ENCODE measurements at regions not wholly inside any gene's neighbourhood (a gene's known extent, or its start where the extent isn't known, plus 50 kb on each side); places are given as distances from the start of the nearest gene placed in this dataset.

GRCh38 chr13:110062077-110062776, 244.7 kb downstream of the COL4A1 start:
- Histone ChIP-seq H2BK15ac (ENCODE audit: low read depth, poor library complexity, severe bottlenecking) (no peak overlapping the region), H2AK5ac (ENCODE audit: low read length, severe bottlenecking) (no peak overlapping the region), H3K14ac (ENCODE audit: low read length in 2 of 2) (no peak overlapping the region), H3K36me3 (ENCODE audit: control insufficient read depth in 1 of 2, insufficient read depth in 2 of 2, low read depth in 1 of 2, low read length in 2 of 2) (no peaks in the 10 kb centered on the region), H3K23ac (ENCODE audit: low read length in 2 of 2) (no peak overlapping the region), H3K18ac (ENCODE audit: low read depth in 1 of 2, low read length in 2 of 2) (no peak overlapping the region), H3K27ac (ENCODE audit: low read length, poor library complexity, severe bottlenecking) (no peak overlapping the region), H3K9me3 (ENCODE audit: control insufficient read depth, low read length) (no peaks in the 10 kb centered on the region), H3K27me3 (ENCODE audit: control insufficient read depth in 1 of 2, insufficient read depth in 1 of 2, low read length in 2 of 2) (no peaks in the 10 kb centered on the region), H3K79me1 (replicated peaks; ENCODE audit: low read length, poor library complexity, severe bottlenecking) (no peaks in the 10 kb centered on the region), H4K91ac (ENCODE audit: low read length) (peak overlapping the region; percentile 40), H3K9ac (ENCODE audit: low read length) (no peak overlapping the region), H2BK120ac (ENCODE audit: low read depth, low read length) (no peak overlapping the region), H4K8ac (ENCODE audit: low read length) (no peak overlapping the region), H3K4ac (ENCODE audit: low read depth in 1 of 2, low read length in 2 of 2) (no peak overlapping the region), H3K4me1 (ENCODE audit: control insufficient read depth, insufficient read depth, low read depth, low read length) (peaks cover 7% of the 10 kb centered on the region), H3K4me3 (ENCODE audit: insufficient read depth in 1 of 2, low read depth in 1 of 2, low read length in 2 of 2) (no peak overlapping the region), H2BK12ac (ENCODE audit: low read length in 2 of 2) (no peak overlapping the region), H2BK5ac (ENCODE audit: low read depth, low read length, poor library complexity, severe bottlenecking) (no peak overlapping the region), H3K4me2 (ENCODE audit: low read length, poor library complexity, severe bottlenecking) (no peak overlapping the region), H2AFZ (ENCODE audit: low read depth, low read length) (no peak overlapping the region)
- 82% methylated on average over 10 of the region's 10 CpGs for WGBS
- DNase-seq = no peak

DNA sequence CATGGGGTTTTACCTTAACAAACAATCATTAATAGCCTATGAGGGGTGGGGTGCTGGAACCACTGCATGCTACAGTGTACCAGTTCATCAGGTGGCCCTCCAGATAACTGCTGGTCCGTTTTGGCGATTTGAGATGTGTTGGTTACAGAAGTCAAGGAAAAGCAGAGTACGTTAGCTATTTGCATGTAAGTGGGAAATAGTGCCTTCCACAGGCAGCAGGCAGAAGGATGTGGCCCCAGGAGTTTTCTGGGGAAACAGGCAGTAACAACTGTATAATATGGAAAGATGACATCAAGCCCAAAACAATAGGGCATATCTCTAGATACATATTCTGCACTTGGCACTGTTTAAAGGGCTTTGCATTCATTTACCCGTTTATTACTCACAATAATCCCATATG, 245.7 kb downstream of the COL4A1 start:
- Histone ChIP-seq H3K36me3 (ENCODE audit: control insufficient read depth in 1 of 2, insufficient read depth in 2 of 2, low read depth in 1 of 2, low read length in 2 of 2) (no peaks in the 10 kb centered on the region), H3K23ac (ENCODE audit: low read length in 2 of 2) (no peak overlapping the region), H3K79me1 (replicated peaks; ENCODE audit: low read length, poor library complexity, severe bottlenecking) (no peaks in the 10 kb centered on the region), H3K27me3 (ENCODE audit: control insufficient read depth in 1 of 2, insufficient read depth in 1 of 2, low read length in 2 of 2) (no peaks in the 10 kb centered on the region), H2AFZ (ENCODE audit: low read depth, low read length) (no peak overlapping the region), H4K91ac (ENCODE audit: low read length) (no peak overlapping the region), H3K14ac (ENCODE audit: low read length in 2 of 2) (no peak overlapping the region), H4K8ac (ENCODE audit: low read length) (no peak overlapping the region), H3K4me3 (ENCODE audit: insufficient read depth in 1 of 2, low read depth in 1 of 2, low read length in 2 of 2) (no peak overlapping the region), H3K9me3 (ENCODE audit: control insufficient read depth, low read length) (no peaks in the 10 kb centered on the region), H3K18ac (ENCODE audit: low read depth in 1 of 2, low read length in 2 of 2) (no peak overlapping the region), H2BK5ac (ENCODE audit: low read depth, low read length, poor library complexity, severe bottlenecking) (no peak overlapping the region), H3K4ac (ENCODE audit: low read depth in 1 of 2, low read length in 2 of 2) (no peak overlapping the region), H3K27ac (ENCODE audit: low read length, poor library complexity, severe bottlenecking) (no peak overlapping the region), H2AK5ac (ENCODE audit: low read length, severe bottlenecking) (no peak overlapping the region), H2BK12ac (ENCODE audit: low read length in 2 of 2) (no peak overlapping the region), H3K9ac (ENCODE audit: low read length) (no peak overlapping the region), H3K4me1 (ENCODE audit: control insufficient read depth, insufficient read depth, low read depth, low read length) (peaks cover 7% of the 10 kb centered on the region), H2BK15ac (ENCODE audit: low read depth, poor library complexity, severe bottlenecking) (no peak overlapping the region), H3K4me2 (ENCODE audit: low read length, poor library complexity, severe bottlenecking) (no peak overlapping the region), H2BK120ac (ENCODE audit: low read depth, low read length) (no peak overlapping the region)
- 100% methylated on average over 3 of the region's 4 CpGs for WGBS
- DNase-seq = no peak

DNA sequence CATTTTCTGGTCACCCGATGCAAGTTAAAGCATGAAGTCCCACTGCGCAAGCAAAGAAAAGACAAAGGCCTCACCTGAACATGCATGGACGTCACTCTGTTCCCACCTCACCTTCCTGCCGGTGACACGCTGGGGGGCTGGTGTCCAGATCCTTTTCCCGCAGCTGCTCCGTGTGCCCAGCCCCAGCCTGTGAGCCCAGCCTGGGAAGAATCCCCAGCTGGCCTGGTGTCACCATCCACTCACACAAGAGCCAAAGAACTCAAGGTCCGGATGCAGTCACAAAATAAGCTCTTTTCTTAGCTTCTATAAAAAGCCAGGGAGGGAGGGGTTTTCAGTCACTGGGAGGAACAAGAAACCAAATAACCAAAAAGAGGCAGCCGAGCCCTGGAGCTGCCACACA, 249.9 kb downstream of the COL4A1 start:
- H3K9me3 ChIP-seq (ENCODE audit: control insufficient read depth, low read length) = no peaks in the 10 kb centered on the region
- no peak overlapping the region for H3K4ac ChIP-seq (ENCODE audit: low read depth in 1 of 2, low read length in 2 of 2)
- H3K27ac ChIP-seq (ENCODE audit: low read length, poor library complexity, severe bottlenecking) = no peak overlapping the region
- no peak overlapping the region for H3K23ac ChIP-seq (ENCODE audit: low read length in 2 of 2)
- no peak overlapping the region for H3K9ac ChIP-seq (ENCODE audit: low read length)
- H3K4me1 ChIP-seq (ENCODE audit: control insufficient read depth, insufficient read depth, low read depth, low read length) = peaks cover 4% of the 10 kb centered on the region
- 91% methylated on average over 8 of the region's 9 CpGs for WGBS
- no peak overlapping the region for H4K91ac ChIP-seq (ENCODE audit: low read length)
- no peak overlapping the region for H2BK5ac ChIP-seq (ENCODE audit: low read depth, low read length, poor library complexity, severe bottlenecking)
- H3K14ac ChIP-seq (ENCODE audit: low read length in 2 of 2) = peak overlapping the region in 1 of 2 experiments; percentile 18
- H4K8ac ChIP-seq (ENCODE audit: low read length) = no peak overlapping the region
- no peak overlapping the region for H2AK5ac ChIP-seq (ENCODE audit: low read length, severe bottlenecking)
- H2BK12ac ChIP-seq (ENCODE audit: low read length in 2 of 2) = no peak overlapping the region
- no peaks in the 10 kb centered on the region for H3K79me1 ChIP-seq (replicated peaks; ENCODE audit: low read length, poor library complexity, severe bottlenecking)
- H3K4me3 ChIP-seq (ENCODE audit: insufficient read depth in 1 of 2, low read depth in 1 of 2, low read length in 2 of 2) = no peak overlapping the region
- no peak overlapping the region for H3K18ac ChIP-seq (ENCODE audit: low read depth in 1 of 2, low read length in 2 of 2)
- H3K36me3 ChIP-seq (ENCODE audit: control insufficient read depth in 1 of 2, insufficient read depth in 2 of 2, low read depth in 1 of 2, low read length in 2 of 2) = no peaks in the 10 kb centered on the region
- H2BK15ac ChIP-seq (ENCODE audit: low read depth, poor library complexity, severe bottlenecking) = no peak overlapping the region
- no peak overlapping the region for H2BK120ac ChIP-seq (ENCODE audit: low read depth, low read length)
- H3K27me3 ChIP-seq (ENCODE audit: control insufficient read depth in 1 of 2, insufficient read depth in 1 of 2, low read length in 2 of 2) = peaks cover 0 to 11% of the 10 kb centered on the region in 2 experiments
- no peak overlapping the region for H2AFZ ChIP-seq (ENCODE audit: low read depth, low read length)
- no peak overlapping the region for H3K4me2 ChIP-seq (ENCODE audit: low read length, poor library complexity, severe bottlenecking)
- no peak for DNase-seq

GRCh38 chr13:110056640-110057039, 250.3 kb downstream of the COL4A1 start:
- Histone ChIP-seq H2BK12ac (ENCODE audit: low read length in 2 of 2) (no peak overlapping the region), H3K4me1 (ENCODE audit: control insufficient read depth, insufficient read depth, low read depth, low read length) (peaks cover 4% of the 10 kb centered on the region), H3K27me3 (ENCODE audit: control insufficient read depth in 1 of 2, insufficient read depth in 1 of 2, low read length in 2 of 2) (peaks cover 0 to 11% of the 10 kb centered on the region in 2 experiments), H3K9ac (ENCODE audit: low read length) (no peak overlapping the region), H3K14ac (ENCODE audit: low read length in 2 of 2) (peak overlapping the region in 1 of 2 experiments; percentile 77), H4K91ac (ENCODE audit: low read length) (no peak overlapping the region), H2BK120ac (ENCODE audit: low read depth, low read length) (no peak overlapping the region), H4K8ac (ENCODE audit: low read length) (no peak overlapping the region), H2BK5ac (ENCODE audit: low read depth, low read length, poor library complexity, severe bottlenecking) (no peak overlapping the region), H3K79me1 (replicated peaks; ENCODE audit: low read length, poor library complexity, severe bottlenecking) (no peaks in the 10 kb centered on the region), H2BK15ac (ENCODE audit: low read depth, poor library complexity, severe bottlenecking) (no peak overlapping the region), H2AK5ac (ENCODE audit: low read length, severe bottlenecking) (no peak overlapping the region), H3K36me3 (ENCODE audit: control insufficient read depth in 1 of 2, insufficient read depth in 2 of 2, low read depth in 1 of 2, low read length in 2 of 2) (no peaks in the 10 kb centered on the region), H3K18ac (ENCODE audit: low read depth in 1 of 2, low read length in 2 of 2) (no peak overlapping the region), H3K4me3 (ENCODE audit: insufficient read depth in 1 of 2, low read depth in 1 of 2, low read length in 2 of 2) (no peak overlapping the region), H3K23ac (ENCODE audit: low read length in 2 of 2) (no peak overlapping the region), H3K4ac (ENCODE audit: low read depth in 1 of 2, low read length in 2 of 2) (no peak overlapping the region), H3K9me3 (ENCODE audit: control insufficient read depth, low read length) (no peaks in the 10 kb centered on the region), H3K4me2 (ENCODE audit: low read length, poor library complexity, severe bottlenecking) (no peak overlapping the region), H3K27ac (ENCODE audit: low read length, poor library complexity, severe bottlenecking) (no peak overlapping the region), H2AFZ (ENCODE audit: low read depth, low read length) (no peak overlapping the region)
- DNase-seq = no peak
- 87% methylated on average over 5 of the region's 5 CpGs for WGBS

All from mesenchymal stem cell (in vitro differentiated cells and primary cell).